Ishikawa (cell line): ENCODE measurements at regions not wholly inside any gene's neighbourhood (a gene's known extent, or its start where the extent isn't known, plus 50 kb on each side); places are given as distances from the start of the nearest gene placed in this dataset.

ENCODE experiments used
- CEBPB ChIP-seq: IDR thresholded peaks from 2 replicates; pipeline ENCODE4 v1.6.1; 2012
- CREB1 ChIP-seq: IDR thresholded peaks from 2 replicates; pipeline ENCODE4 v1.6.1; 2012; ENCODE audit warnings: low read depth
- EGR1 ChIP-seq: IDR thresholded peaks from 2 replicates; pipeline ENCODE4 v1.6.1; 2012
- EP300 ChIP-seq: IDR thresholded peaks from 2 replicates; pipeline ENCODE4 v1.6.1; 2012; ENCODE audit warnings: borderline replicate concordance
- FOXM1 ChIP-seq: IDR thresholded peaks from 2 replicates; pipeline ENCODE4 v1.6.1; 2012; ENCODE audit warnings: low read depth, borderline replicate concordance
- NFIC ChIP-seq: IDR thresholded peaks from 2 replicates; pipeline ENCODE4 v1.6.1; 2012
- RAD21 ChIP-seq: IDR thresholded peaks from 2 replicates; pipeline ENCODE4 v1.6.1; 2012; ENCODE audit warnings: low read depth
- TAF1 ChIP-seq: IDR thresholded peaks from 2 replicates; pipeline ENCODE4 v1.6.1; 2012; ENCODE audit warnings: low read depth, mild to moderate bottlenecking
- TCF12 ChIP-seq: IDR thresholded peaks from 2 replicates; pipeline ENCODE4 v1.6.1; 2012; ENCODE audit warnings: low read depth
- TEAD4 ChIP-seq: IDR thresholded peaks from 2 replicates; pipeline ENCODE4 v1.6.1; 2012
- YY1 ChIP-seq: IDR thresholded peaks from 2 replicates; pipeline ENCODE4 v1.6.1; 2012; ENCODE audit warnings: low read depth
- ZBTB7A ChIP-seq: IDR thresholded peaks from 2 replicates; pipeline ENCODE4 v1.6.1; 2012; ENCODE audit warnings: low read depth
- TF ChIP-seq, protein P1 (sequence below): IDR thresholded peaks from 2 replicates; pipeline ENCODE4 v1.6.1; 2012; ENCODE audit warnings: low read depth, mild to moderate bottlenecking
- TF ChIP-seq, protein P2 (sequence below): IDR thresholded peaks from 2 replicates; pipeline ENCODE4 v1.6.1; 2012
- TF ChIP-seq, protein P3 (sequence below): IDR thresholded peaks from 2 replicates; pipeline ENCODE4 v1.6.1; 2012

GRCh38 chr7:1354661-1355567 is 104.4 kb downstream of the MICALL2 start:
- TF ChIP-seq NFIC (no peak), ZBTB7A (no peak), YY1 (no peak), RAD21 (no peak), EP300 (no peak), EGR1 (no peak), CEBPB (no peak), TCF12 (no peak), TAF1 (no peak), TEAD4 (no peak), FOXM1 (no peak), CREB1 (no peak)
- TF ChIP-seq, protein P1, sequence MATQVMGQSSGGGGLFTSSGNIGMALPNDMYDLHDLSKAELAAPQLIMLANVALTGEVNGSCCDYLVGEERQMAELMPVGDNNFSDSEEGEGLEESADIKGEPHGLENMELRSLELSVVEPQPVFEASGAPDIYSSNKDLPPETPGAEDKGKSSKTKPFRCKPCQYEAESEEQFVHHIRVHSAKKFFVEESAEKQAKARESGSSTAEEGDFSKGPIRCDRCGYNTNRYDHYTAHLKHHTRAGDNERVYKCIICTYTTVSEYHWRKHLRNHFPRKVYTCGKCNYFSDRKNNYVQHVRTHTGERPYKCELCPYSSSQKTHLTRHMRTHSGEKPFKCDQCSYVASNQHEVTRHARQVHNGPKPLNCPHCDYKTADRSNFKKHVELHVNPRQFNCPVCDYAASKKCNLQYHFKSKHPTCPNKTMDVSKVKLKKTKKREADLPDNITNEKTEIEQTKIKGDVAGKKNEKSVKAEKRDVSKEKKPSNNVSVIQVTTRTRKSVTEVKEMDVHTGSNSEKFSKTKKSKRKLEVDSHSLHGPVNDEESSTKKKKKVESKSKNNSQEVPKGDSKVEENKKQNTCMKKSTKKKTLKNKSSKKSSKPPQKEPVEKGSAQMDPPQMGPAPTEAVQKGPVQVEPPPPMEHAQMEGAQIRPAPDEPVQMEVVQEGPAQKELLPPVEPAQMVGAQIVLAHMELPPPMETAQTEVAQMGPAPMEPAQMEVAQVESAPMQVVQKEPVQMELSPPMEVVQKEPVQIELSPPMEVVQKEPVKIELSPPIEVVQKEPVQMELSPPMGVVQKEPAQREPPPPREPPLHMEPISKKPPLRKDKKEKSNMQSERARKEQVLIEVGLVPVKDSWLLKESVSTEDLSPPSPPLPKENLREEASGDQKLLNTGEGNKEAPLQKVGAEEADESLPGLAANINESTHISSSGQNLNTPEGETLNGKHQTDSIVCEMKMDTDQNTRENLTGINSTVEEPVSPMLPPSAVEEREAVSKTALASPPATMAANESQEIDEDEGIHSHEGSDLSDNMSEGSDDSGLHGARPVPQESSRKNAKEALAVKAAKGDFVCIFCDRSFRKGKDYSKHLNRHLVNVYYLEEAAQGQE = no peak
- TF ChIP-seq, protein P2, sequence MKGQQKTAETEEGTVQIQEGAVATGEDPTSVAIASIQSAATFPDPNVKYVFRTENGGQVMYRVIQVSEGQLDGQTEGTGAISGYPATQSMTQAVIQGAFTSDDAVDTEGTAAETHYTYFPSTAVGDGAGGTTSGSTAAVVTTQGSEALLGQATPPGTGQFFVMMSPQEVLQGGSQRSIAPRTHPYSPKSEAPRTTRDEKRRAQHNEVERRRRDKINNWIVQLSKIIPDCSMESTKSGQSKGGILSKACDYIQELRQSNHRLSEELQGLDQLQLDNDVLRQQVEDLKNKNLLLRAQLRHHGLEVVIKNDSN = no peak
- TF ChIP-seq, protein P3, sequence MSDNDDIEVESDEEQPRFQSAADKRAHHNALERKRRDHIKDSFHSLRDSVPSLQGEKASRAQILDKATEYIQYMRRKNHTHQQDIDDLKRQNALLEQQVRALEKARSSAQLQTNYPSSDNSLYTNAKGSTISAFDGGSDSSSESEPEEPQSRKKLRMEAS = no peak

DNA sequence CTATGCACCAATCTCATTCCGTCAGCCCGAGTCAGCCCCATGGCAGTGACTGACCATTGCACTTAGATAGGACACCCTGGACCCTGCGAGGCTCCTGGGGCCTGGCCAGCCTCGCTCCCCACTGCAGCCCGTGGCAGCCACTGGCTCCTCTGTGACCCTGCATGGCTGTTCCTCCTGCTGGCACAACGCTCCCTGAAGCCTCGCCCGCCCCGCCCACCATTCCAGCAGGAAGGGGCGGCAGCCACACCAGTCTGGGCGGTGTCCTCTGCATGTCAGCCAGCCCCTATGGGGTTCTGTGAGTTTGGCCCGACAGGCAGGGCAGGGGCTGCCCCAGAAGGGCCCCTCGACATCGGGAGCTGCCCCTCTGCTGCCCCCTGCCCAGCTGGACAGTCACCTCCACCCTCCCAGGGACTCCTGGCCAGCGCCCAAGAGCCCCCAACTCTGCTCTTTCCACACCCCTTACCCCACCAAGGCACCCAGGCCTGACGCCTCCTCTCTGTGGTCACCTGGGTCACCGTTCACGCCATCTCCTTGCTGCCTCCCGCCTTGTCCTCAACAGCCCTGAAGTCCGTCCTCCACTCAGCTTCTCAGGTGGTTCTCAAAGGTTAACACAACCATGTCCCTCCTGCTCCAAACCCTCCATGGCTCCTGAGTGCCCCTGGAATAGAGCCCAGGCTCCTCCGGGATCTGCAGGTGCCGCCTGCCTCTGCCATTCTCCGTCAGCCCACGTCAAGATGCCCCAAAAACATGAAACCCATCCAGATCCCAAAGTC is 103.5 kb downstream of the MICALL2 start:
- TF ChIP-seq ZBTB7A (0 out of 2 replicates have a peak, but pooled peaks have one; percentile 30), TAF1 (no peak)

DNA sequence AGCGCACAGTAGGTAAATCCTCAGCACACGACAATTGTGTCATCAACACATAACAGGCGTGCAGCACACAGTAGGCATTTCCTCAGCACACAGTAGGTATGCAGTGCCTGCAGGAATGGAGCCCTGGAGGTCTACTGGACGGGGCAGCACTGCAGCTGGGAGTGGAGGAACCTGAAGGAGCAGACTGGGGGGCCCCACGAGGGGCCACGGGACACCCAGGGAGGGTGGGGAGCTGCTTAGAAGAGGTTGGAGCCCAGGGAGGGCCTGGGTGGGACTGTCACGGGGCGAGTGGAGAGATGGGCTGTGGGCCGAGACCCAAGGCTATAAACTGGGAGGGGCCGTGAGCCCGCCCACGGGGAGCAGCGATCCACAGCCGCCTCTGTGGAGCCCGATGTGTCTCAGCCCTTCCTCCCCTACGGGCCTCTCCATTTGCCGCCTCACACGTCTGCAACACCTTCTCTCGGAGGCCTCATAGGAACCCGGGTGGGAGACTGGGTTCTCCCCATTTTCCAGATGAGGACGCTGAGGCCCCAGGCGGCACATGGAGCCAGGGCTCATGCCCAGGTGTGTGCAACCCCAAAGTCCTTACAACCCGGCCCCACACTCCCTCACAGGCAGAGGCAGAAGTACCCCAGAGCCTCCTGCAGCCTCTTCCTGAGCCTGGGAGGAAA is 101.5 kb downstream of the MICALL2 start:
- TF ChIP-seq CEBPB = no peak
- no peak for TF ChIP-seq EP300
- TF ChIP-seq TAF1 = no peak
- TF ChIP-seq YY1 = no peak
- TF ChIP-seq, protein P3 = no peak
- no peak for TF ChIP-seq TCF12
- no peak for TF ChIP-seq EGR1
- no peak for TF ChIP-seq TEAD4
- TF ChIP-seq FOXM1 = no peak
- no peak for TF ChIP-seq ZBTB7A

- TF ChIP-seq ZBTB7A = no peak
These were observed 100.8 kb downstream of the MICALL2 start for GRCh38 chr7:1358376-1359050.

- TF ChIP-seq, protein P3 = no peak
- TF ChIP-seq, protein P1 = no peak
- no peak for TF ChIP-seq CEBPB
- TF ChIP-seq CREB1 = no peak
- no peak for TF ChIP-seq ZBTB7A
- TF ChIP-seq, protein P2 = no peak
- no peak for TF ChIP-seq YY1
- no peak for TF ChIP-seq TCF12
- no peak for TF ChIP-seq TAF1
- no peak for TF ChIP-seq EP300
- no peak for TF ChIP-seq RAD21
- no peak for TF ChIP-seq NFIC
- no peak for TF ChIP-seq TEAD4
These were observed 100.2 kb downstream of the MICALL2 start for GRCh38 chr7:1359051-1359400.
